HEK293 (cell line): ENCODE measurements at regions not wholly inside any gene's neighbourhood (a gene's known extent, or its start where the extent isn't known, plus 50 kb on each side); places are given as distances from the start of the nearest gene placed in this dataset.

Experiments
- SETDB1 ChIP-seq: IDR thresholded peaks from one replicate; pipeline ENCODE4 v1.6.1; 2017; ENCODE audit warnings: mild to moderate bottlenecking, low read length, moderate library complexity, mixed read lengths; ENCODE audit not compliant: insufficient read length
- ZFHX2 ChIP-seq: fragments of 450-650 bp; formaldehyde crosslinking; conservative IDR thresholded peaks from 2 replicates; pipeline ENCODE4 v1.5.1; 2016; ENCODE audit warnings: missing biosample characterization, missing genetic modification characterization
- ZNF10 ChIP-seq: fragments of 450-650 bp; formaldehyde crosslinking; IDR thresholded peaks from 2 replicates; pipeline ENCODE4 v1.5.1; 2017; ENCODE audit warnings: missing biosample characterization, missing genetic modification characterization
- ZNF140 ChIP-seq: fragments of 450-650 bp; formaldehyde crosslinking; IDR thresholded peaks from 2 replicates; pipeline ENCODE4 v1.5.1; 2016; ENCODE audit warnings: missing biosample characterization, missing genetic modification characterization
- ZNF792 ChIP-seq: fragments of 450-650 bp; formaldehyde crosslinking; IDR thresholded peaks from 2 replicates; pipeline ENCODE4 v1.5.1; 2016; ENCODE audit warnings: missing biosample characterization, missing genetic modification characterization
- TF ChIP-seq, protein P1 (sequence below): fragments of 450-650 bp; formaldehyde crosslinking; IDR thresholded peaks from 2 replicates; pipeline ENCODE4 v1.5.1; 2016; ENCODE audit warnings: missing biosample characterization, missing genetic modification characterization

DNA sequence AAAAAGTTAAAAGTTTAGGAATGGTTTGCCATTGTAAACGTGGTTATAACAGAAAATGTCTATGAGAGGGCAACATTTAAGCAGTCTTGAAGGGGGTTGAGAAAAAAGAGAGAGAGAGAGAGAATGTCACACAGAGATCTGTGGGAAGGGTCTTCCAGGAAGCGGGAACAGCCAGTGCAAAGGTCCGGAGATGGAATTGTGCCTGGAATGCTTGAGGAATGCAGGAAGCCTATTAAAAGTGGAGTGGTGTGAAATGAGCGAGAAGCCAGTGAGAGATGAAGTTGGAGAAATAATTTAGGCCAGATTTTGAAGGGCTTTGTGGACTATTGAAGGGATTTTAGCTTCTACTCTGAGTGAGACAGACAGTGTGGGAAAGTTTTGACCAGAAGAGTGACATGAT, 406.8 kb upstream of the TBX3 start:
- TF ChIP-seq, protein P1, sequence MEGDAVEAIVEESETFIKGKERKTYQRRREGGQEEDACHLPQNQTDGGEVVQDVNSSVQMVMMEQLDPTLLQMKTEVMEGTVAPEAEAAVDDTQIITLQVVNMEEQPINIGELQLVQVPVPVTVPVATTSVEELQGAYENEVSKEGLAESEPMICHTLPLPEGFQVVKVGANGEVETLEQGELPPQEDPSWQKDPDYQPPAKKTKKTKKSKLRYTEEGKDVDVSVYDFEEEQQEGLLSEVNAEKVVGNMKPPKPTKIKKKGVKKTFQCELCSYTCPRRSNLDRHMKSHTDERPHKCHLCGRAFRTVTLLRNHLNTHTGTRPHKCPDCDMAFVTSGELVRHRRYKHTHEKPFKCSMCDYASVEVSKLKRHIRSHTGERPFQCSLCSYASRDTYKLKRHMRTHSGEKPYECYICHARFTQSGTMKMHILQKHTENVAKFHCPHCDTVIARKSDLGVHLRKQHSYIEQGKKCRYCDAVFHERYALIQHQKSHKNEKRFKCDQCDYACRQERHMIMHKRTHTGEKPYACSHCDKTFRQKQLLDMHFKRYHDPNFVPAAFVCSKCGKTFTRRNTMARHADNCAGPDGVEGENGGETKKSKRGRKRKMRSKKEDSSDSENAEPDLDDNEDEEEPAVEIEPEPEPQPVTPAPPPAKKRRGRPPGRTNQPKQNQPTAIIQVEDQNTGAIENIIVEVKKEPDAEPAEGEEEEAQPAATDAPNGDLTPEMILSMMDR (tag by site-specific recombination): no peak
- TF ChIP-seq SETDB1 (no peak), ZNF140 (tag by site-specific recombination) (no peak), ZNF10 (tag by site-specific recombination) (no peak), ZFHX2 (tag by site-specific recombination) (no peak), ZNF792 (tag by site-specific recombination) (no peak)
